Fibroblast of villous mesenchyme (primary cell): ENCODE measurements at regions not wholly inside any gene's neighbourhood (a gene's known extent, or its start where the extent isn't known, plus 50 kb on each side); places are given as distances from the start of the nearest gene placed in this dataset.
"Not testable (repeated sequence)": the region's sequence is repeated elsewhere in the genome, so short reads cannot be mapped to it uniquely, and the experiment has no call there.

Experiments
- DNase-seq: peaks from one replicate; pipeline ENCODE4 v3.0.0-alpha.2; 2010; ENCODE audit warnings: low read depth
- H3K4me3 ChIP-seq: 2 replicates; pipeline ENCODE4 v1.5.1; 2011; ENCODE audit warnings: low read depth, mild to moderate bottlenecking, low read length
- TF ChIP-seq, protein P1 (sequence below): IDR thresholded peaks from 2 replicates; pipeline ENCODE4 v1.5.1; 2012; ENCODE audit warnings: low read depth, mild to moderate bottlenecking, low read length; ENCODE audit not compliant: insufficient read depth

- TF ChIP-seq, protein P1, sequence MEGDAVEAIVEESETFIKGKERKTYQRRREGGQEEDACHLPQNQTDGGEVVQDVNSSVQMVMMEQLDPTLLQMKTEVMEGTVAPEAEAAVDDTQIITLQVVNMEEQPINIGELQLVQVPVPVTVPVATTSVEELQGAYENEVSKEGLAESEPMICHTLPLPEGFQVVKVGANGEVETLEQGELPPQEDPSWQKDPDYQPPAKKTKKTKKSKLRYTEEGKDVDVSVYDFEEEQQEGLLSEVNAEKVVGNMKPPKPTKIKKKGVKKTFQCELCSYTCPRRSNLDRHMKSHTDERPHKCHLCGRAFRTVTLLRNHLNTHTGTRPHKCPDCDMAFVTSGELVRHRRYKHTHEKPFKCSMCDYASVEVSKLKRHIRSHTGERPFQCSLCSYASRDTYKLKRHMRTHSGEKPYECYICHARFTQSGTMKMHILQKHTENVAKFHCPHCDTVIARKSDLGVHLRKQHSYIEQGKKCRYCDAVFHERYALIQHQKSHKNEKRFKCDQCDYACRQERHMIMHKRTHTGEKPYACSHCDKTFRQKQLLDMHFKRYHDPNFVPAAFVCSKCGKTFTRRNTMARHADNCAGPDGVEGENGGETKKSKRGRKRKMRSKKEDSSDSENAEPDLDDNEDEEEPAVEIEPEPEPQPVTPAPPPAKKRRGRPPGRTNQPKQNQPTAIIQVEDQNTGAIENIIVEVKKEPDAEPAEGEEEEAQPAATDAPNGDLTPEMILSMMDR: no peak
- no peak for DNase-seq
- no peak overlapping the region for H3K4me3 ChIP-seq
Observed at GRCh38 chrX:143231492-143231891, 205.8 kb downstream of the SPANXN4 start.

GRCh38 chrX:143228600-143228999, 202.9 kb downstream of the SPANXN4 start:
- not testable (repeated sequence) for H3K4me3 ChIP-seq, DNase-seq

DNA sequence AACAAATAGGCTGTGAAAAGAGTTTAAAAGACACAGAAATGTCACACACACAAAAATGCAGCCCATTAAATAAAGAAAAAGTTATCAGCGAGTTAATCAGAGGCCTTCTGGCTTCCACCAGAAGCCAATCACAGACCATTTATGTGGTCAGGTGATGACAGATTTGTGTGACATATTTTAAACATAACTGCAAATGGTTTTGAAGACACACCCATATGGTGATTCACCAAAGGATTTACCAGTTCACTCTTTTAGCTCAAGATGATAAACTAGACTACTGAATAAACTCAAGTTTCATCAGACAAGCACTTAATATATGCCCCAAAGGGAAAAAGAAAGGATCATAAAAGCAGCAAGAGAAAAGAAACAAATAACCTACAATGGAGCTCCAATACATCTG, 181.2 kb downstream of the SPANXN4 start:
- DNase-seq: no peak
- no peak overlapping the region for H3K4me3 ChIP-seq
- TF ChIP-seq, protein P1: no peak

DNA sequence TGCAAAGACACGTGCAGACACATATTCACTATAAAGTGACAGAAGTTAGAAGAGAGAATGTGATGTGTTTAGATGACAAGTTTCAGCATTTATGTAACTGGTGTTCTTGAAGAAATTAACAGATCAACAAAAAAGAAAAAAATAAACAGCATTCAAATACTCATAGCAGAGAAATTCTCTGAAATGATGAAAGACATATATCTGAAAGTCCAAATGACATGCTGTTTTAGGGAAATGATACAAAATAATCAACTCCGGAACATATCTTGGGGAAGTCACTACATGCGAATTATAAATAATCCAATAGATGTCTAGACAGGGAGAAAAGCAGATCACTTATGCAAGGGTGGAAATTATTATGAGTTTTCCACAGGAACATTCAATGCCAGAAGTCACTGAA, 146.0 kb downstream of the SPANXN4 start:
- TF ChIP-seq, protein P1: no peak
- no peak for DNase-seq
- no peak overlapping the region for H3K4me3 ChIP-seq

DNA sequence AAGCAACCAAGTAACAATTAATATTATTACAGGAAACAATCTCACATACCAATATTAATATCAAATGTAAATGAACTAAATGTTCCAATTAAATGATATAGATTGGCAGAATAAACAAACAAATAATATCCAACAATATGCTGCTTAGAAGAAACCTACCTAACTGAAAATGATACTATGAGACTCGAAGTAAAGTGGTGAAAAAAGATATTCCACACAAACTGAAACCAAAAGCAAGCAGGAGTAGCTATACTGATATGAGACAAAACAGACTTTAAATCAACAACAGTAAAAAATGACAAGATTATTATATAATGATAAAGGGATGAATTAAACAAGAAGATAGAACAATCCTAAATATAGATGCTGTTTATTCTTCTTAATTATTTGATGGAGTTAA, 140.1 kb downstream of the SPANXN4 start:
- no peak overlapping the region for H3K4me3 ChIP-seq
- TF ChIP-seq, protein P1: no peak
- DNase-seq: no peak

GRCh38 chrX:143139681-143140080, 114.0 kb downstream of the SPANXN4 start:
- DNase-seq: no peak
- TF ChIP-seq, protein P1: no peak
- H3K4me3 ChIP-seq: no peak overlapping the region

DNA sequence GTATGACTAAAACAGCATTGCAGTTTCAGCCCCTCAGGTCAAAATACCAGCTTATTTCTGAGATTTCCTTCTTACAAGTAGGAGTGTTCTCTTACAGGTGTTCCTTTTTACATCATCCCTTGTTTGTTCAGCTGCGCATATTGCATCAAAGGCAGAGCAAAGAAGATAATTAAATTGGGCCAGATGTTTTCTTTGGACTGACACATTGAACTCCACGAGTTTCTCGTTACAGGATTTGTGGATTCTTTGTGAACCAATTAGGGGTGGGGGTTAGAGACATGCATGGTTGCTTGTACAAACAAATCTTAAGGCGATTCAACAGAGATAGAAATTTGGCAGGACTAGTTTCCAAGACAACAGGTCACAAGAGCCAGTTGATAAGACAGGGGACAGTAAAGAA, 95.7 kb downstream of the SPANXN4 start:
- no peak for DNase-seq
- TF ChIP-seq, protein P1: no peak
- no peak overlapping the region for H3K4me3 ChIP-seq
